Keratinocyte (primary cell): ENCODE measurements at regions not wholly inside any gene's neighbourhood (a gene's known extent, or its start where the extent isn't known, plus 50 kb on each side); places are given as distances from the start of the nearest gene placed in this dataset.
A peak's percentile ranks its signal among the peaks of the same experiment; 100 is the strongest.

Experiments
- DNase-seq: peaks from one replicate; pipeline ENCODE4 v3.0.0-alpha.2; 2011; ENCODE audit warnings: low read depth, missing footprints, low spot score
- FAIRE-seq: peaks from 2 replicates; lab custom pipeline; 2011; peaks lifted over from hg19 to GRCh38; lab: Jason Lieb, UNC
- H2AFZ ChIP-seq: 2 replicates; pipeline ENCODE4 v1.6.0; 2012; ENCODE audit warnings: low read length, control low read depth, inconsistent platforms; ENCODE audit not compliant: control insufficient read depth
- H3K27ac ChIP-seq: 2 replicates; pipeline ENCODE4 v1.5.1; 2011; ENCODE audit warnings: low read length; ENCODE audit not compliant: control insufficient read depth, insufficient read depth
- H3K27me3 ChIP-seq: 3 replicates; pipeline ENCODE4 v1.6.0; 2011; ENCODE audit warnings: low read length; ENCODE audit not compliant: control insufficient read depth, insufficient read depth; ENCODE audit errors: extremely low read depth
- H3K36me3 ChIP-seq, 2 experiments: 2 replicates in 1 of 2; 3 replicates in 1 of 2; pipeline ENCODE4 v1.5.1; 2011; ENCODE audit warnings: low read length in 2 of 2, mild to moderate bottlenecking in 1 of 2; ENCODE audit not compliant: control insufficient read depth in 2 of 2, insufficient read depth in 2 of 2; ENCODE audit errors: extremely low read depth in 1 of 2
- H3K4me1 ChIP-seq: 3 replicates; pipeline ENCODE4 v1.5.1; 2011; ENCODE audit warnings: low read length; ENCODE audit not compliant: control insufficient read depth, insufficient read depth; ENCODE audit errors: extremely low read depth
- H3K4me2 ChIP-seq: 3 replicates; pipeline ENCODE4 v1.6.0; 2011; ENCODE audit warnings: low read depth, low read length; ENCODE audit not compliant: control insufficient read depth, insufficient read depth; ENCODE audit errors: extremely low read depth
- H3K4me3 ChIP-seq, 3 experiments: fragments of 200-600 bp in 1 of 3; sonication (generic) in 1 of 3; 2 replicates in 2 of 3; 3 replicates in 1 of 3; pipeline ENCODE4 v1.5.1; 2011 to 2016; ENCODE audit warnings: low read length in 3 of 3, mild to moderate bottlenecking in 3 of 3, control low read depth in 2 of 3, inconsistent platforms in 1 of 3, low read depth in 1 of 3, mixed read lengths in 1 of 3, mixed run types in 1 of 3, moderate library complexity in 1 of 3; ENCODE audit not compliant: control insufficient read depth in 2 of 3, insufficient read depth in 2 of 3; ENCODE audit errors: extremely low read depth in 1 of 3
- H3K79me2 ChIP-seq: 2 replicates; pipeline ENCODE4 v1.6.0; 2012; ENCODE audit warnings: low read length; ENCODE audit not compliant: control insufficient read depth, insufficient read depth
- H3K9ac ChIP-seq: 3 replicates; pipeline ENCODE4 v1.6.0; 2011; ENCODE audit warnings: low read length; ENCODE audit not compliant: control insufficient read depth, insufficient read depth; ENCODE audit errors: extremely low read depth
- H3K9me1 ChIP-seq: 3 replicates; pipeline ENCODE4 v1.6.0; 2011; ENCODE audit warnings: low read length; ENCODE audit not compliant: control insufficient read depth, insufficient read depth; ENCODE audit errors: extremely low read depth
- H3K9me3 ChIP-seq: 2 replicates; pipeline ENCODE4 v1.5.1; 2012; ENCODE audit warnings: low read depth, low read length; ENCODE audit not compliant: control insufficient read depth
- H4K20me1 ChIP-seq: 3 replicates; pipeline ENCODE4 v1.6.0; 2011; ENCODE audit warnings: low read length; ENCODE audit not compliant: control insufficient read depth, insufficient read depth; ENCODE audit errors: extremely low read depth
- CTCF ChIP-seq, 3 experiments: IDR thresholded peaks in 1 of 3; conservative IDR thresholded peaks in 1 of 3; optimal IDR thresholded peaks in 1 of 3; 2 replicates in 2 of 3; 3 replicates in 1 of 3; pipeline versions ENCODE3 to v1.5.1; 2011; ENCODE audit warnings: low read length in 3 of 3, mild to moderate bottlenecking in 3 of 3, moderate library complexity in 2 of 3, control low read depth in 1 of 3, inconsistent platforms in 1 of 3; ENCODE audit not compliant: insufficient read depth in 2 of 3; ENCODE audit errors: extremely low read depth in 1 of 3
- EZH2 ChIP-seq: IDR thresholded peaks from one replicate; pipeline ENCODE4 v1.6.1; 2012; ENCODE audit warnings: inconsistent platforms, mild to moderate bottlenecking, low read length, moderate library complexity
- dilution Hi-C: fragments of 300-500 bp; cut with MboI; formaldehyde crosslinking; loops from one replicate; pipeline ENCODE4 v1.7.0; 2020; ENCODE audit warnings: low sequenced_read_pairs; ENCODE audit not compliant: extremely low pct_ligation_motif_present

DNA sequence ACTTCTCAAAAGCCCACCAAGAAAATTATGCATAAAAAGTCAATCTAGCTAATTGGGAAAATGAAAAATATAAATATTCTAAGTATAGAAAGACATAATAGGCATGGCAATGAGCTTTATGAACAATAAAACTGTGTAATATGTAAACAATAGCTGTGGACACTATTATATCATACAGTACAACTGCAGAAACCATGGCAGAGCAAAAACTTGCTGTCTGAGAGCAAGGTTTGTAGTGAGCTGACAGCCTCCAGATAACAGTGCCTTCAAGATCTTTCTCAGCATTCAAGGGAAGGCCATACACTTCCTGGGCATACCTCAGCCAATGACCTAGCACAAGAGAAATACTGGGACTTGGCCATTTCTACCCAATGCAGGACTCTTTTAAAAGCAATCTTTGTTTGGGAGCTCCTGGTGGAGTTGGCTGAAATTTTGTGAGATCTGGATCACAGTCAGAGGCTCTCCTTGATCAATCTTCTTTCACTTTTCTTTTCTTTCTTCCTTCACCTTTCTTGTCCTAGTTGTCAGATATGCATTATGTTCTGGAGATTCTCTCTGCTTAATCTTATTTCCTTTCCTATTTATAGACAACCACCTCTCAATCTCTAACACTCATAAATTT lies 427.2 kb upstream of the UBE2E3 start:
- dilution Hi-C loops: no loop called here
- FAIRE-seq (no peak), DNase-seq (no peak)
- Histone ChIP-seq H3K79me2 (no peaks in the 10 kb centered on the region), H3K27me3 (no peaks in the 10 kb centered on the region), H2AFZ (peak overlapping the region; percentile 48), H3K36me3 (no peaks in the 10 kb centered on the region), H3K4me1 (no peaks in the 10 kb centered on the region), H3K9ac (no peak overlapping the region), H4K20me1 (no peaks in the 10 kb centered on the region), H3K4me2 (no peak overlapping the region), H3K4me3 (no peak overlapping the region), H3K9me1 (no peaks in the 10 kb centered on the region), H3K27ac (no peak overlapping the region), H3K9me3 (no peaks in the 10 kb centered on the region)
- TF ChIP-seq EZH2: no peak
- TF ChIP-seq CTCF (optimal IDR thresholded peaks at IDR 0.05 in 1 of 3, IDR thresholded peaks at IDR 0.05 in 1 of 3, conservative IDR thresholded peaks at IDR 0.05 in 1 of 3; ENCODE audit: extremely low read depth in 1 of 3, insufficient read depth in 2 of 3, low read length in 3 of 3): no peak

GRCh38 chr2:180542511-180542910 lies 437.9 kb upstream of the UBE2E3 start:
- no peak for FAIRE-seq
- H3K9ac ChIP-seq: no peak overlapping the region
- no peak for TF ChIP-seq CTCF (optimal IDR thresholded peaks at IDR 0.05 in 1 of 3, IDR thresholded peaks at IDR 0.05 in 1 of 3, conservative IDR thresholded peaks at IDR 0.05 in 1 of 3; ENCODE audit: extremely low read depth in 1 of 3, insufficient read depth in 2 of 3, low read length in 3 of 3)
- no peak for TF ChIP-seq EZH2
- H3K9me3 ChIP-seq: no peaks in the 10 kb centered on the region
- DNase-seq: no peak
- H3K27ac ChIP-seq: no peak overlapping the region
- no peaks in the 10 kb centered on the region for H3K36me3 ChIP-seq
- no peak overlapping the region for H2AFZ ChIP-seq
- dilution Hi-C loops: no loop called here
- no peak overlapping the region for H3K4me3 ChIP-seq
- H3K79me2 ChIP-seq: no peaks in the 10 kb centered on the region
- H3K27me3 ChIP-seq: no peaks in the 10 kb centered on the region
- H4K20me1 ChIP-seq: no peaks in the 10 kb centered on the region
- H3K4me1 ChIP-seq: no peaks in the 10 kb centered on the region
- no peaks in the 10 kb centered on the region for H3K9me1 ChIP-seq
- no peak overlapping the region for H3K4me2 ChIP-seq
